DOHH2 (cell line): ENCODE measurements at regions not wholly inside any gene's neighbourhood (a gene's known extent, or its start where the extent isn't known, plus 50 kb on each side); places are given as distances from the start of the nearest gene placed in this dataset.

Experiments used
- H3F3A ChIP-seq: fragments of 200-600 bp; sonication (generic), shearing (Covaris generic); 2 replicates; pipeline ENCODE4 v1.6.0; 2016; ENCODE audit warnings: antibody characterized with exemption, mild to moderate bottlenecking; ENCODE audit not compliant: control insufficient read depth, insufficient read depth
- H3K27ac ChIP-seq: fragments of 200-600 bp; sonication (generic); 2 replicates; pipeline ENCODE4 v1.5.1; 2014; ENCODE audit warnings: low read depth, mild to moderate bottlenecking, low read length, moderate library complexity
- H3K27me3 ChIP-seq: fragments of 200-600 bp; sonication (generic); 2 replicates; pipeline ENCODE4 v1.6.1; 2014; ENCODE audit warnings: mild to moderate bottlenecking, low read length, mixed read lengths; ENCODE audit not compliant: control insufficient read depth
- H3K36me3 ChIP-seq: fragments of 200-600 bp; sonication (generic); 2 replicates; pipeline ENCODE4 v1.6.1; 2014; ENCODE audit warnings: mild to moderate bottlenecking, low read length, moderate library complexity, mixed read lengths; ENCODE audit not compliant: control insufficient read depth
- H3K4me1 ChIP-seq: fragments of 200-600 bp; sonication (generic); 2 replicates; pipeline ENCODE4 v1.6.1; 2014; ENCODE audit warnings: mild to moderate bottlenecking, low read length, mixed read lengths; ENCODE audit not compliant: control insufficient read depth
- H3K4me2 ChIP-seq: fragments of 200-600 bp; sonication (generic); 2 replicates; pipeline ENCODE4 v1.6.0; 2014; ENCODE audit warnings: mild to moderate bottlenecking, low read length, moderate library complexity
- H3K4me3 ChIP-seq: fragments of 200-600 bp; sonication (generic); 2 replicates; pipeline ENCODE4 v1.5.1; 2014; ENCODE audit warnings: mild to moderate bottlenecking, low read length, mixed read lengths
- H3K79me2 ChIP-seq: fragments of 200-600 bp; sonication (generic); 2 replicates; pipeline ENCODE4 v1.6.1; 2014; ENCODE audit warnings: mild to moderate bottlenecking, low read length, mixed read lengths; ENCODE audit not compliant: control insufficient read depth
- H3K9me2 ChIP-seq: fragments of 200-600 bp; sonication (generic); replicated peaks from 2 replicates; pipeline ENCODE4 v1.6.1; 2014; ENCODE audit warnings: mild to moderate bottlenecking, low read length, mixed read lengths; ENCODE audit not compliant: control insufficient read depth
- H3K9me3 ChIP-seq: fragments of 200-600 bp; sonication (generic); 2 replicates; pipeline ENCODE4 v1.6.1; 2014; ENCODE audit warnings: antibody characterized with exemption, low read length, mixed read lengths; ENCODE audit not compliant: control insufficient read depth, insufficient read depth
- H4K20me1 ChIP-seq: fragments of 200-600 bp; sonication (generic); 2 replicates; pipeline ENCODE4 v1.6.0; 2014; ENCODE audit warnings: low read depth, mild to moderate bottlenecking, antibody characterized with exemption, low read length, moderate library complexity; ENCODE audit not compliant: control insufficient read depth, insufficient read depth
- CTCF ChIP-seq: fragments of 200-600 bp; sonication (generic); IDR thresholded peaks from one replicate; pipeline ENCODE4 v1.5.1; 2014; ENCODE audit warnings: antibody characterized with exemption, mild to moderate bottlenecking, low read depth, low read length; ENCODE audit not compliant: poor library complexity, severe bottlenecking
- EZH2phosphoT487 ChIP-seq: fragments of 200-600 bp; sonication (generic); IDR thresholded peaks from 2 replicates; pipeline ENCODE4 v1.6.1; 2017; ENCODE audit warnings: borderline replicate concordance, mild to moderate bottlenecking, antibody characterized with exemption, low read length, moderate library complexity, mixed read lengths

- Histone ChIP-seq H3F3A (no peaks in the 10 kb centered on the region), H4K20me1 (no peaks in the 10 kb centered on the region), H3K9me3 (no peaks in the 10 kb centered on the region), H3K79me2 (no peaks in the 10 kb centered on the region), H3K36me3 (no peaks in the 10 kb centered on the region), H3K4me1 (no peaks in the 10 kb centered on the region), H3K27me3 (no peaks in the 10 kb centered on the region), H3K27ac (no peak overlapping the region), H3K4me2 (no peak overlapping the region), H3K9me2 (no peaks in the 10 kb centered on the region), H3K4me3 (no peak overlapping the region)
- TF ChIP-seq EZH2phosphoT487 (no peak), CTCF (no peak)
Measured at GRCh38 chr3:116905794-116906193, 196.2 kb downstream of the TUSC7 start.

GRCh38 chr3:116912116-116912515 is 202.5 kb downstream of the TUSC7 start:
- H3F3A ChIP-seq, result no peaks in the 10 kb centered on the region
- H4K20me1 ChIP-seq, result no peaks in the 10 kb centered on the region
- no peaks in the 10 kb centered on the region for H3K79me2 ChIP-seq
- H3K4me2 ChIP-seq, result no peak overlapping the region
- TF ChIP-seq CTCF (no peak), EZH2phosphoT487 (no peak)
- H3K9me3 ChIP-seq, result no peaks in the 10 kb centered on the region
- no peaks in the 10 kb centered on the region for H3K9me2 ChIP-seq
- H3K27ac ChIP-seq, result no peak overlapping the region
- H3K4me1 ChIP-seq, result no peaks in the 10 kb centered on the region
- no peaks in the 10 kb centered on the region for H3K27me3 ChIP-seq
- H3K4me3 ChIP-seq, result no peak overlapping the region
- no peaks in the 10 kb centered on the region for H3K36me3 ChIP-seq

GRCh38 chr3:116914004-116914403 is 204.4 kb downstream of the TUSC7 start:
- H3K4me3 ChIP-seq, result no peak overlapping the region
- no peaks in the 10 kb centered on the region for H3K36me3 ChIP-seq
- no peaks in the 10 kb centered on the region for H3K9me2 ChIP-seq
- no peaks in the 10 kb centered on the region for H3K9me3 ChIP-seq
- no peak overlapping the region for H3K27ac ChIP-seq
- H4K20me1 ChIP-seq, result no peaks in the 10 kb centered on the region
- no peaks in the 10 kb centered on the region for H3F3A ChIP-seq
- no peaks in the 10 kb centered on the region for H3K4me1 ChIP-seq
- TF ChIP-seq CTCF (no peak), EZH2phosphoT487 (no peak)
- H3K4me2 ChIP-seq, result no peak overlapping the region
- H3K79me2 ChIP-seq, result no peaks in the 10 kb centered on the region
- H3K27me3 ChIP-seq, result no peaks in the 10 kb centered on the region

GRCh38 chr3:116916836-116917235 is 207.3 kb downstream of the TUSC7 start:
- no peaks in the 10 kb centered on the region for H3K79me2 ChIP-seq
- no peaks in the 10 kb centered on the region for H3K4me1 ChIP-seq
- H3K4me3 ChIP-seq, result no peak overlapping the region
- H3K9me2 ChIP-seq, result no peaks in the 10 kb centered on the region
- H3K9me3 ChIP-seq, result no peaks in the 10 kb centered on the region
- H3K36me3 ChIP-seq, result no peaks in the 10 kb centered on the region
- no peak overlapping the region for H3K4me2 ChIP-seq
- H3K27me3 ChIP-seq, result no peaks in the 10 kb centered on the region
- no peak overlapping the region for H3K27ac ChIP-seq
- TF ChIP-seq EZH2phosphoT487, result no peak
- no peak for TF ChIP-seq CTCF
- H3F3A ChIP-seq, result no peaks in the 10 kb centered on the region
- H4K20me1 ChIP-seq, result no peaks in the 10 kb centered on the region
